ENCODE measurements at regions not wholly inside any gene's neighbourhood (a gene's known extent, or its start where the extent isn't known, plus 50 kb on each side); places are given as distances from the start of the nearest gene placed in this dataset.

- CTCF ChIA-PET: no interaction called here
- intact Hi-C loops (cut with DNase I, micrococcal nuclease): no loop called here
- no peak overlapping the region for H3K27ac Mint-ChIP-seq
Measured at GRCh38 chr6:106825156-106825555, 149.4 kb downstream of the CD24 start.

GRCh38 chr6:106823732-106824351 lies 150.7 kb downstream of the CD24 start:
- Histone ChIP-seq H3K27ac (ENCODE audit: low read depth in 1 of 2, low read length in 2 of 2) (no peak overlapping the region), H3K27me3 (ENCODE audit: control insufficient read depth in 1 of 2, insufficient read depth in 2 of 2, low read length in 2 of 2) (peaks cover 4 to 5% of the 10 kb centered on the region in 2 experiments), H3K9me3 (ENCODE audit: control insufficient read depth in 1 of 2, insufficient read depth in 1 of 2, low read length in 2 of 2) (no peaks in the 10 kb centered on the region), H3K4me1 (ENCODE audit: insufficient read depth, low read length) (no peaks in the 10 kb centered on the region), H3K36me3 (ENCODE audit: insufficient read depth, low read length) (no peaks in the 10 kb centered on the region), H3K4me3 (ENCODE audit: low read length) (no peak overlapping the region)
- intact Hi-C loops (cut with DNase I, micrococcal nuclease): no loop called here
- H3K27me3 Mint-ChIP-seq: peaks cover 18% of the 10 kb centered on the region
- ATAC-seq (ENCODE audit: poor library complexity): no peak
- ChIA-PET POLR2A (no interaction called here), CTCF (no interaction called here)
- no peak for DNase-seq
- no peak for TF ChIP-seq CTCF (IDR thresholded peaks at IDR 0.05)
- H3K4me1 Mint-ChIP-seq (ENCODE audit: low read depth): no peaks in the 10 kb centered on the region
- no peaks in the 10 kb centered on the region for H3K36me3 Mint-ChIP-seq (ENCODE audit: low read depth)
- H3K9me3 Mint-ChIP-seq: peaks cover 3% of the 10 kb centered on the region
- H3K4me3 Mint-ChIP-seq: no peak overlapping the region
- H3K27ac Mint-ChIP-seq: no peak overlapping the region

More at GRCh38 chr6:106825156-106825555, 149.4 kb downstream of the CD24 start:
- no peak for DNase-seq
- no peak for TF ChIP-seq CTCF (IDR thresholded peaks at IDR 0.05)
- Mint-ChIP-seq H3K9me3 (peaks cover 3% of the 10 kb centered on the region), H3K27me3 (peaks cover 22% of the 10 kb centered on the region), H3K4me3 (no peak overlapping the region), H3K4me1 (ENCODE audit: low read depth) (no peaks in the 10 kb centered on the region), H3K36me3 (ENCODE audit: low read depth) (no peaks in the 10 kb centered on the region)
- H3K36me3 ChIP-seq (ENCODE audit: insufficient read depth, low read length): no peaks in the 10 kb centered on the region
- POLR2A ChIA-PET: no interaction called here
- H3K27me3 ChIP-seq (ENCODE audit: control insufficient read depth in 1 of 2, insufficient read depth in 2 of 2, low read length in 2 of 2): peaks cover 4 to 5% of the 10 kb centered on the region in 2 experiments
- no peak for ATAC-seq (ENCODE audit: poor library complexity)
- H3K9me3 ChIP-seq (ENCODE audit: control insufficient read depth in 1 of 2, insufficient read depth in 1 of 2, low read length in 2 of 2): no peaks in the 10 kb centered on the region
- no peak overlapping the region for H3K4me3 ChIP-seq (ENCODE audit: low read length)
- no peak overlapping the region for H3K27ac ChIP-seq (ENCODE audit: low read depth in 1 of 2, low read length in 2 of 2)
- no peaks in the 10 kb centered on the region for H3K4me1 ChIP-seq (ENCODE audit: insufficient read depth, low read length)

GRCh38 chr6:106823058-106823457 lies 151.5 kb downstream of the CD24 start:
- Histone ChIP-seq H3K27me3 (ENCODE audit: control insufficient read depth in 1 of 2, insufficient read depth in 2 of 2, low read length in 2 of 2) (peaks cover 0 to 5% of the 10 kb centered on the region in 2 experiments), H3K4me3 (ENCODE audit: low read length) (no peak overlapping the region), H3K4me1 (ENCODE audit: insufficient read depth, low read length) (no peaks in the 10 kb centered on the region), H3K27ac (ENCODE audit: low read depth in 1 of 2, low read length in 2 of 2) (no peak overlapping the region), H3K9me3 (ENCODE audit: control insufficient read depth in 1 of 2, insufficient read depth in 1 of 2, low read length in 2 of 2) (no peaks in the 10 kb centered on the region), H3K36me3 (ENCODE audit: insufficient read depth, low read length) (no peaks in the 10 kb centered on the region)
- no peak for ATAC-seq (ENCODE audit: poor library complexity)
- H3K4me3 Mint-ChIP-seq: no peak overlapping the region
- DNase-seq: no peak
- peaks cover 13% of the 10 kb centered on the region for H3K27me3 Mint-ChIP-seq
- H3K4me1 Mint-ChIP-seq (ENCODE audit: low read depth): no peaks in the 10 kb centered on the region
- no peak for TF ChIP-seq CTCF (IDR thresholded peaks at IDR 0.05)
- ChIA-PET POLR2A (no interaction called here), CTCF (no interaction called here)
- H3K27ac Mint-ChIP-seq: no peak overlapping the region
- peaks cover 2% of the 10 kb centered on the region for H3K9me3 Mint-ChIP-seq
- intact Hi-C loops (cut with DNase I, micrococcal nuclease): no loop called here
- no peaks in the 10 kb centered on the region for H3K36me3 Mint-ChIP-seq (ENCODE audit: low read depth)
